ENCODE measurements at regions not wholly inside any gene's neighbourhood (a gene's known extent, or its start where the extent isn't known, plus 50 kb on each side); places are given as distances from the start of the nearest gene placed in this dataset.

DNA sequence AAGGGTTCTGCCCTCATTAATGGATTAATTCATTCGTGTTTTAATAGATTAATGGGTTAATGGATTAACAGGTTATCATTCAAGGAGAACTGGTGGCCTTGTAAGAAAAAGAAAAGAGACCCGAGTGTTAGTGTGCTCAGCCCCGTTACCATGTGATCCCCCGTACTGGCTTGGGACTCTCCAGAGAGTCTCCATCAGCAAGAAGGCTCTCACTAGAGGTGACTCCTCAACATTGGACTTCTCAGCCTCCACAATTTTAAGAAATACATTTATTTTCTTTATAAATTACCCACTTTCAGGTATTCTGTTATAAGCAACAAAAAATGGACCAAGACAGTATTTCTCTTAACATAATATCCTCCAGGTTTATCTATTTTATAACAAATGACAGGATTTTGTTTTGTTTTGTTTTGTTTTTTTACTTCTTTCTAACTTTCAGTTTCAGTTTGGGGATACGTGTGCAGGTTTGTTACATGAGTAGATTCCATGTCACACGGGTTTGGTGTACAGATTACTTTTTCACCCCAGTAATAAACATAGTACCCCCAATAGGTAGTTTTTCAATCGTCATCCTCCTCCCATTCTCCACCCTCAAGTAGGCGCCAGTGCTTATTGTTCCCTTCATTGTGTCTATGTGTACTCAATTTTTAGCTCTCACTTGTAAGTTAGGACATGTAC is 456.1 kb downstream of the DNAH5 start:
- no peak for TF ChIP-seq POLR2A (IDR thresholded peaks at IDR 0.05)
- TF ChIP-seq, protein P1, sequence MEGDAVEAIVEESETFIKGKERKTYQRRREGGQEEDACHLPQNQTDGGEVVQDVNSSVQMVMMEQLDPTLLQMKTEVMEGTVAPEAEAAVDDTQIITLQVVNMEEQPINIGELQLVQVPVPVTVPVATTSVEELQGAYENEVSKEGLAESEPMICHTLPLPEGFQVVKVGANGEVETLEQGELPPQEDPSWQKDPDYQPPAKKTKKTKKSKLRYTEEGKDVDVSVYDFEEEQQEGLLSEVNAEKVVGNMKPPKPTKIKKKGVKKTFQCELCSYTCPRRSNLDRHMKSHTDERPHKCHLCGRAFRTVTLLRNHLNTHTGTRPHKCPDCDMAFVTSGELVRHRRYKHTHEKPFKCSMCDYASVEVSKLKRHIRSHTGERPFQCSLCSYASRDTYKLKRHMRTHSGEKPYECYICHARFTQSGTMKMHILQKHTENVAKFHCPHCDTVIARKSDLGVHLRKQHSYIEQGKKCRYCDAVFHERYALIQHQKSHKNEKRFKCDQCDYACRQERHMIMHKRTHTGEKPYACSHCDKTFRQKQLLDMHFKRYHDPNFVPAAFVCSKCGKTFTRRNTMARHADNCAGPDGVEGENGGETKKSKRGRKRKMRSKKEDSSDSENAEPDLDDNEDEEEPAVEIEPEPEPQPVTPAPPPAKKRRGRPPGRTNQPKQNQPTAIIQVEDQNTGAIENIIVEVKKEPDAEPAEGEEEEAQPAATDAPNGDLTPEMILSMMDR (IDR thresholded peaks at IDR 0.05) = no peak

All from sigmoid colon (tissue), 3 donors.